ENCODE measurements at regions not wholly inside any gene's neighbourhood (a gene's known extent, or its start where the extent isn't known, plus 50 kb on each side); places are given as distances from the start of the nearest gene placed in this dataset.

GRCh38 chr6:21873562-21873961, 280.0 kb downstream of the SOX4 start:
- Histone ChIP-seq H3K27ac (ENCODE audit: insufficient read length, low read depth, low read length) (no peak overlapping the region), H4K8ac (replicated peaks; ENCODE audit: insufficient read length, low read depth, low read length) (no peak overlapping the region), H3K79me2 (ENCODE audit: insufficient read depth, low read length) (no peaks in the 10 kb centered on the region), H3K79me1 (ENCODE audit: insufficient read depth, low read depth, low read length, poor library complexity, severe bottlenecking) (no peaks in the 10 kb centered on the region), H2BK120ac (ENCODE audit: low read depth, low read length, poor library complexity, severe bottlenecking) (no peak overlapping the region), H2AFZ (ENCODE audit: low read length) (no peak overlapping the region), H2BK15ac (ENCODE audit: low read depth, low read length) (no peak overlapping the region), H2BK20ac (ENCODE audit: low read depth, low read length, poor library complexity, severe bottlenecking) (no peak overlapping the region), H3K14ac (ENCODE audit: insufficient read depth, low read length) (no peak overlapping the region), H2BK12ac (ENCODE audit: insufficient read length, low read depth, low read length) (no peak overlapping the region), H3K23me2 (ENCODE audit: insufficient read length, low read depth, low read length, poor library complexity, severe bottlenecking) (no peaks in the 10 kb centered on the region), H2BK5ac (ENCODE audit: insufficient read length, low read length) (no peak overlapping the region), H4K20me1 (ENCODE audit: control insufficient read depth, insufficient read depth, insufficient read length) (peaks cover 2% of the 10 kb centered on the region), H3K18ac (ENCODE audit: insufficient read length, low read depth, low read length) (no peak overlapping the region), H3T11ph (ENCODE audit: low read length) (no peak overlapping the region), H3K4me1 (ENCODE audit: insufficient read depth, low read length) (no peaks in the 10 kb centered on the region), H4K5ac (ENCODE audit: insufficient read length, low read depth, low read length) (no peak overlapping the region), H4K91ac (ENCODE audit: insufficient read length, low read depth, low read length) (no peak overlapping the region), H3K9me3 (ENCODE audit: control insufficient read depth, low read depth, low read length) (no peaks in the 10 kb centered on the region), H3K4ac (ENCODE audit: low read depth, low read length) (no peak overlapping the region), H3K23ac (ENCODE audit: insufficient read length, low read depth, low read length) (no peak overlapping the region), H3K9ac (ENCODE audit: extremely low read depth, insufficient read length, low read length) (no peak overlapping the region), H3K27me3 (ENCODE audit: insufficient read depth, low read length) (no peaks in the 10 kb centered on the region), H3K4me2 (ENCODE audit: insufficient read depth, insufficient read length, low read length) (no peak overlapping the region), H3K56ac (ENCODE audit: insufficient read length, low read depth, low read length) (no peak overlapping the region), H2AK5ac (ENCODE audit: insufficient read length, low read length) (no peak overlapping the region)
- no peak for DNase-seq
- WGBS (ENCODE audit: extremely low coverage, insufficient read length, low lambda C conversion rate), result no CpG with 5 or more reads among the region's 10 CpGs
- Mint-ChIP-seq H3K36me3 (ENCODE audit: insufficient read depth in 1 of 3, low read depth in 3 of 3) (peaks cover 24 to 39% (median 37%) of the 10 kb centered on the region in 3 experiments), H3K9me3 (peaks cover 0 to 3% of the 10 kb centered on the region in 2 experiments; a peak in 2 of 5 replicates), H3K4me3 (no peak overlapping the region), H3K4me1 (peaks cover 36 to 41% of the 10 kb centered on the region in 2 experiments), H3K27me3 (ENCODE audit: low read depth) (no peaks in the 10 kb centered on the region), H3K27ac (peak overlapping the region in 2 of 3 experiments; percentile 20 to 24; a peak in 4 of 7 replicates)
- no peak for TF ChIP-seq CTCF (conservative IDR thresholded peaks at IDR 0.05)
